ENCODE measurements at regions not wholly inside any gene's neighbourhood (a gene's known extent, or its start where the extent isn't known, plus 50 kb on each side); places are given as distances from the start of the nearest gene placed in this dataset.

- TF ChIP-seq, protein P1, sequence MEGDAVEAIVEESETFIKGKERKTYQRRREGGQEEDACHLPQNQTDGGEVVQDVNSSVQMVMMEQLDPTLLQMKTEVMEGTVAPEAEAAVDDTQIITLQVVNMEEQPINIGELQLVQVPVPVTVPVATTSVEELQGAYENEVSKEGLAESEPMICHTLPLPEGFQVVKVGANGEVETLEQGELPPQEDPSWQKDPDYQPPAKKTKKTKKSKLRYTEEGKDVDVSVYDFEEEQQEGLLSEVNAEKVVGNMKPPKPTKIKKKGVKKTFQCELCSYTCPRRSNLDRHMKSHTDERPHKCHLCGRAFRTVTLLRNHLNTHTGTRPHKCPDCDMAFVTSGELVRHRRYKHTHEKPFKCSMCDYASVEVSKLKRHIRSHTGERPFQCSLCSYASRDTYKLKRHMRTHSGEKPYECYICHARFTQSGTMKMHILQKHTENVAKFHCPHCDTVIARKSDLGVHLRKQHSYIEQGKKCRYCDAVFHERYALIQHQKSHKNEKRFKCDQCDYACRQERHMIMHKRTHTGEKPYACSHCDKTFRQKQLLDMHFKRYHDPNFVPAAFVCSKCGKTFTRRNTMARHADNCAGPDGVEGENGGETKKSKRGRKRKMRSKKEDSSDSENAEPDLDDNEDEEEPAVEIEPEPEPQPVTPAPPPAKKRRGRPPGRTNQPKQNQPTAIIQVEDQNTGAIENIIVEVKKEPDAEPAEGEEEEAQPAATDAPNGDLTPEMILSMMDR (conservative IDR thresholded peaks at IDR 0.05; ENCODE audit: low read depth) = no peak
- no peak for DNase-seq (ENCODE audit: low spot score)
- H3K27ac ChIP-seq = no peak overlapping the region
- ChIA-PET CTCF (no interaction called here), POLR2A (ENCODE audit: low non-redundant PET) (no interaction called here)
These were observed 88.7 kb upstream of the CDH6 start for GRCh38 chr5:31104775-31105174.

DNA sequence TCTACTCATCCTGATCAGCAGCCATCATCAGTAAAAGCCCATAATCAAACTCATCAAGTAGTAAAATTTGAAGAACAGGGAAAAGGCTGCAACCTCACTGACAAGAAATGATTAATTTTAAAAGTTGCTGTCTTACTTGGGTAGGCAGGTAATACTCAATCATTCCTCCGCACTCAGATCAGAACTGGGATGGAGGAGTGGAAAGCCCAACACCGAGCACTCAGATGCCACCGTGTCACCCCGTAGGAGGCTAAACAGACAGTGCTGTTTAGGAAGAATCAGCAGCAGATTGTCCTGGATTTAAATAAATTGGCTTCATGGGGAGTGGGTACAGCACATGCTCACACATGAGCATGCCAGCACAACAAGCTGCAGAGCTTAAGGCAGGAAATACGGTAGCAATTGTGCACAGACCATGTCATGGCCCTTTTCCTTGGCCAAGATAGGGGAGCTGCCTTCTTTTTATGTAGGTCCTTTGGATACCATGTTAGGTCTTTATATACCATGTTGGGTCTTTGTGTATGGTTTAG lies 92.6 kb upstream of the CDH6 start:
- ChIA-PET POLR2A (ENCODE audit: low non-redundant PET) (no interaction called here), CTCF (no interaction called here)
- TF ChIP-seq, protein P1 (conservative IDR thresholded peaks at IDR 0.05; ENCODE audit: low read depth) = no peak
- DNase-seq (ENCODE audit: low spot score) = no peak
- no peak overlapping the region for H3K27ac ChIP-seq

DNA sequence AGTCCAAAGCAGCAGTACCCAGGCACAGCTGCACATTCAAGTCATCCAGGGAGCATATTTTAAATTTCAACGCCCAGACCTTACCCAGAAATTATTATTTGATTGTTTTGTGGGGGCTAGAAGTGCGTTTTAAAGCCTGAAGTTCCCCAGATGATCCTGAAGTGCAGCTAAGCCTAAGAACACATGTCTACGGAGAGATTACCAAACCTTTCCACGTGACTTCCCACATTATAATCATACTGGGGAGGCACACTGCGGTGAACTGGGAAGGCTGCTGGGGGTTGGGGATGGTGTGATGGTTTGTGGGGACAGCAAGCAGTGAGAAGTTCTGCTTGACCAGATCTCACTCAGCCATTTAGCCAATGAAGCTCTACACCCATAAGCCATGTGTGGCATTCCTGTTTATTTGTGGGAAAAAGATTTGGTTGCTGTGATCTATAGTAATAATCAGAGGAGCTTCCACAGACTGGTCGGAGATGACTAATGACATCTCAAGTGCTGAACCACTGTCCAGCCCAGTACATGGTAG lies 93.4 kb upstream of the CDH6 start:
- CTCF ChIA-PET = interaction anchor here (0.7 kb wide), 1 partner anchor 1746 kb away, joined by 3 read pairs; no protein-coding TSS in a partner anchor
- no peak for DNase-seq (ENCODE audit: low spot score)
- POLR2A ChIA-PET (ENCODE audit: low non-redundant PET) = no interaction called here
- TF ChIP-seq, protein P1 (conservative IDR thresholded peaks at IDR 0.05; ENCODE audit: low read depth) = no peak
- H3K27ac ChIP-seq = no peak overlapping the region

DNA sequence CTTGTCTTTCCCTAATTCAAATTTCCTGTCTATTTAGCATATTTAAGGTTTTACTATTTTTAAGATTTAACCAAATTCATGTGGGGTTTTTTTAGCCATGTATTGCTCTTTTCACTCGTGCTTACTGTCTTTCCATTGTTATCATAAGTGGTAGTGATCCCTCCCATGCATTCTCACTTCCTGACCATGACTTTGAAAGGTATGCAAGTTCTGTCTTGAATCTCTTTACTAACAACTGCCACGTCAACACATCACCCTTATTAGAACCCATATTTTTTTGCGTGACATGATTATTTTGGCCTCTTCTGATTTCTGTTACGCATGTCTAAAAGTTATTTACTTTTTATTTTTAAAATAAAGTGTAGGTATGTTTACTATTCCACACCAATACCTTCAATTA lies 94.7 kb upstream of the CDH6 start:
- CTCF ChIA-PET = no interaction called here
- DNase-seq (ENCODE audit: low spot score) = no peak

DNA sequence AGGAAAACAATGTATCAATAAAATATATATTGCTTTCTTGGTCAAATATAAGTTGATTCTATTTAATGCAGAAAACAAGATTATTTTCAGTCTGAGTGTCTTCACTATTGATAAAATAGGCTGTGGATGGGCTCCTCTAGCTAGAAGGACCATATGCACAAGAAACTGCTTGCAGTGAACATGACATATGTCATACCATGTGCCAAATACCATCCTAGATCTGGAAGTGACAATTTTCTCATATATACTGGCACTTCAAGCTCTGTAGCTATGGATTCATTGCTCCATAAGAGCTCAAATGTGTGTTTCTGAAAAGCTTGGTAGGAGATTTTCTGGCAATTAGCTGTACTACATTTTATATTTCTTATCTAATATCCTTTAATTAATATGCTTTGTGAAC lies 95.6 kb upstream of the CDH6 start:
- TF ChIP-seq, protein P1 (conservative IDR thresholded peaks at IDR 0.05; ENCODE audit: low read depth) = no peak
- ChIA-PET POLR2A (ENCODE audit: low non-redundant PET) (no interaction called here), CTCF (no interaction called here)
- DNase-seq (ENCODE audit: low spot score) = no peak
- no peak overlapping the region for H3K27ac ChIP-seq

More for the DNA sequence above, 94.7 kb upstream of the CDH6 start:
- POLR2A ChIA-PET (ENCODE audit: low non-redundant PET) = no interaction called here
- H3K27ac ChIP-seq = no peak overlapping the region
- TF ChIP-seq, protein P1 (conservative IDR thresholded peaks at IDR 0.05; ENCODE audit: low read depth) = no peak

DNA sequence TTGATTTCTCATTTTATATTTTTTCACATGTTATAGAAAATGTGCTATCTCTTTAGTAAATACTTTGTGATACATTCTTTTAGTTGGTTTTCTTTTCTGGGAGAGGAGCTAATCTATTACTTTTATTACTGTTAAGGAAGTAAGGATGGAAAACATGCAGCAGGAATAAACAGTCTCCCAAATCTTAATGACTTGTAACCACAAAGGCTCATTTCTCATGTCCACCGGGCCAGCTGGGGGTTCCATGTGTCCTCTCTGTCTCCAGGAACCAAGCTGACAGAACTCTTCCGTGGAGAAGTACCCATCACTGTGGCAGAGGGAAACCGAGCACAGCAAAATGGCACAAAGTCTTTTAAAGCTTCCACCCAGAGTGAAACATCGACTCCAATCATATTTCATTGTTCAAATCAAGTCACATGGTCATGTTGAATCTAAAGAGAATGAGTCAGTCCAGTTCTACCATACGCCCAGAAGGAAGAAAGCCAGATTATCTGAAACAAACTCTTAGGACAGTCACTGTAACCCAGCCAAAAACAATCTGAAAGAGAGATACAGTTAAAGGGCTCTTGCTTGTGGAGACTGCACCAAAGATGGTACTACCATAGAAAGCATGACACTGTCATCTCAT lies 97.1 kb upstream of the CDH6 start:
- no peak overlapping the region for H3K27ac ChIP-seq
- TF ChIP-seq, protein P1 (conservative IDR thresholded peaks at IDR 0.05; ENCODE audit: low read depth) = no peak
- ChIA-PET POLR2A (ENCODE audit: low non-redundant PET) (no interaction called here), CTCF (no interaction called here)
- DNase-seq (ENCODE audit: low spot score) = peak; percentile 8
